GM21737 (cell line): ENCODE measurements at regions not wholly inside any gene's neighbourhood (a gene's known extent, or its start where the extent isn't known, plus 50 kb on each side); places are given as distances from the start of the nearest gene placed in this dataset.

ENCODE experiments used
- ATAC-seq: cut with Tn5 transposase; IDR thresholded peaks from one replicate; pipeline ENCODE4 v1.9.1; 2021; ENCODE audit warnings: mild to moderate bottlenecking, moderate library complexity; ENCODE audit not compliant: unreplicated experiment

GRCh38 chr13:73369095-73369494 is 310.3 kb downstream of the KLF5 start:
- no peak for ATAC-seq

DNA sequence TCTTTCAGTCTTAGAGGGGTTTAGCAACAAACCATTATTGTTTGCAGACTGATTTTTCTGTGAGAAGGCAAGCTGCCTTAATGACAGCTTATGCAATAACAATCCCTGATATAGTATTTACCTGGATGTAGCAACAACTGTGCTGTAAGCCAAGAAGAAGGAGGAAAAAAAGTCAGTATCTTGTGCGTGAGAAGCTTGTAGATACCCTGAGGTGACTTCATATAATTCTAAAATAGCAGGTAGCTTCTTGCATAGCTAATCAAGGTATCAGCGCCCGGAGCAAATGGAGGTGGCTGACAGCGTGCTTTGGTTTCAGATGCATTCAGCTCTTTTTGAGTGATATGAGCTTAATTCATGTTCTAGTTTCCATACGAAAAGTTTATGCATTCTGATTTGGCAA is 309.8 kb downstream of the KLF5 start:
- ATAC-seq = no peak

DNA sequence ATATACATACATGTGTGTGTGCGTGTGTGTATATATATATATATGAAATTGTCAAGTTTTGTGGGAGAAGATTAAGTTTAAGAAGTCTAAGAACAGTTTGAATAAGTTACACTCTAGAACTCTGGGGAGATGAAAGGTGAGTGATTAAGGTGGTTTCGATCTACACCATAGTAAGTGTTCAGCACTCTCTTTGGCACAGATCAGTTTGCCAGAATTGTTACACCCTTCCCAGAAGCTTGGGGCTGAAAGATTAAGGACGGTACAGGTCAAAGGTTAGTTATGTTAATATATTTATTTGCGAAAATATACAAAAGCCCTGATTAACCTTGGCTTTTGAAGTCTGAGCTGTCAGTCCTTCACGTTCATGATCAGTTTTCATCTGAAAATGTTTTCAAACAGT is 309.1 kb downstream of the KLF5 start:
- ATAC-seq = no peak

DNA sequence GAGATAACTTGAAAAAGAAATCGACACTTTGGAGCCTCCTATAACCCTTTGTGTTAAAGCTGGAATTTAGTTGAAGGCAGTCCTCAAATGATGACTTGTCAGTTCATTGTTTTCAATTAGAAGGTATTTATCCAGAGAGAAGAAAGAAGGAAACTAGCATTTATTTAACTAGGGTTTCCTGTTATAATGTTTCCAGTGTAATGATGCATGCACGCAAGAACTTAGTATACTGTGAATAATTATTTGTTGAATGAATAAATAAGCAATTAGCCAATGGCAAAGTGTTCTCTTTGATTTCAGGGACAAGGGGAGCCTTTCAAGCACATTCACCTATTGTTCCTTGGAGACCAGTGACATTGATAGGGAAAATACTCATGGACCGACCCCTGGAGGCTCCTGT is 307.4 kb downstream of the KLF5 start:
- no peak for ATAC-seq

DNA sequence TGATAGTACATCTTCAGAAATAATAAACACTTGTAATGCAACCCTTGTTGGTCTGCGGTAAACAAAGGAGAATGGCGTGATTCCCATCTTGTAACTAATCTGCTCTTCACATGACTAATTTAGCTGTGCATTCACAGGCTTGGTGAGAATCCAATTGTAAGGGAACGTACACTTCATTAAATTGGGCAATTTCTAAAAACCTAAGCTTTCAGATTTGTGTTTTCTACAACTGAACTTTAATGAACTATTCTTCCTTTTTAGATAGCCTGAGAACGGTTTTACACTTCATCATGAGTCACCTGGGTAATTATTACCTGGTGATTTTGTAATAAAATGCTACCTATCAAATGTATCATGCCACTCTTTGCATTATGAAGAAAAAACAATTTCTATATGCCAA is 306.9 kb downstream of the KLF5 start:
- ATAC-seq = no peak

GRCh38 chr13:73365252-73365651 is 306.4 kb downstream of the KLF5 start:
- no peak for ATAC-seq

GRCh38 chr13:73364736-73365135 is 305.9 kb downstream of the KLF5 start:
- no peak for ATAC-seq

DNA sequence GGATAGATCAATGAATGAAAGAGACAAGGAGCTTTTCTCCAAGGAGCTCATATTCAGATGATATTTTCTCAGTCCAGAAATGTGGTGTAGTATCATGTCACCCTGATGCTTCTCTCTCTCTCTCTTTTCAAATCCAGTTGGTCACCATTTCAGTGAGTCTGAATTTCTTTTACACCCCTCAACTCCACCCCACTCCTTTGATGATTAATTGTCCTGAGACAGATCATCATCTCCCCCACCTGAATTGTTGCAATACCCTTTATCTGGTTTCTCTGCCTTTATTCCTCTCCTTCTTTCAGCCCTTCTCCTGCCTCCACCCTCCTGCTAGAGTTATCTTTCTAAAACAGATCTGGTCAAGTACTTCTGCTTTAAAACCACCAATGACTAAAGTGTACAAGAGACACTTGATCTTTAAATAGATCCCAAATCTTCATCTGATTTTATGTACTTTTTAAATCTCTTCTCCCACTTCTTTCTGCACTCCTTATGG is 299.8 kb downstream of the KLF5 start:
- no peak for ATAC-seq

- ATAC-seq = no peak
These were observed 296.3 kb downstream of the KLF5 start for GRCh38 chr13:73355134-73355533.

DNA sequence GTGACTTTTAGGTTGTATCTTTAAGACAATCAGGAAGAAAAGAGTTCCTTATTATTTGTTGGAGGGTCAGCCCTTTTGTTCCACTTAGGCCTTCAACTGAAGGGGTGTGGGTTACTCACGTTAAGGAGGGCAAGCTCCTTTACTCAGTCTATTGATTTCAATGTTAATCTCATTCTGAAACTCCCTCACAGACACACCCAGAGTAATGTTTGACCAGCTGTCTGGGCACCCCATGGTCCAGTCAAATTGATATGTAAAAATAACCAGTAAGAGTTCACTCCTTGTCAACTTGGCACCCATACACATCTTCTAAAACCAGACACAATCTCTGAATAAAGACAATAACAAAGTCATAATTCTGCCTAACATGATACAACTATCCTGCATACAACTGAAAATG is 292.9 kb downstream of the KLF5 start:
- no peak for ATAC-seq

DNA sequence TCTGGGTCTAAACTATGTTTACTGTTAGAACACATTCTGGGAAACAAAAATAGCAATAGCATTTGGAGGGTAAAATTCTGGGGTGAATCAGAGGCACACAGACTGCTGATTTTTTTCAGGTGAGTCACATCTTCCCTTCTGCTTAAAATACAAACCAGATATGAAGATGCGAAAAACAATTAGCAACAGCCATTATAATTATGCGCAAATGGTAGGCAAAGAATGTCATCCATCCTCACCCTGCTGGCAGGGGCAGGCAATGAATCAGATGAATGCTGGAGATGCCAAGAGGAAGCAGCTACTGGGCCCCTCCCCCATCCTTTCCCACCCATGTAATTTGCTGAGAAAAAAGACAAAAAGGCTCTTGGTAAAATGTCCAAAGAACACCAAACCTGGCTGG is 282.9 kb downstream of the KLF5 start:
- ATAC-seq = no peak

DNA sequence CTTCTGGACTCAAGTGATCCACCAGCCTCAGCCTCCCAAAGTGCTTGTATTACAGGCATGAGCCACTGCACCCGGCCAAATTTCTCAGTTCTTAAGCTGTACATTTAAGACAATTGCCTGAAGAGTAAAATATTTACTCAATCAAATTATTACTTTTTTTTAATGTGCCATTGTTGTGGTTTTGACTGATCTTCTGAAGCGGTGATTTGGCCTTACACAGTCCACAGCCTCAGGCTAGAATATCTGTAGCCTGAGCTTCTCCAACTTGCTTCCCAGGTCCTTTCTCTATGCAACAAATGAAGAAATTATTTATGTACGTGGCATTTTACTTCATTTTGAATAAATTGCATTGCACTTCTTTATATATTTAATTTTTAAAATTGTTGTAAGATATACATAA is 281.3 kb downstream of the KLF5 start:
- ATAC-seq = no peak

- ATAC-seq = no peak
These were observed 280.3 kb downstream of the KLF5 start for GRCh38 chr13:73339086-73339485.

DNA sequence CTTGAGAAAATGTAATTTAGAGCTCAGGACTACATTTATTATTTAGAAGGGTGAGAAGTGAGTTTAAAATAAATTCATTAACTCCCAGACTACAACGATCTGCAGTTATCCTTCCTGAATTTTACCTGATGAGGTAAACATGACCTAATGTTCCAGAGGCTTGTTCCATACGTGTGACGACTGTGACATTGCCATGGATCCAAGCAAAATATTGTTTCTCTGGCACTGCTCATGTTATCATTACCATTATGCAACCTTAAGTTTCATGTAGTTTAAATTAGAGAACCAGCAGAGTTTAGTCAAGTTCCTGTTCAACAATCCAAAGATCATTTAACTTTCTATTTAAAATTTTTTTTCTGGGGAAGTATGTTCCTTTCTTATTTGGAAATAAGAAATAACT is 279.6 kb downstream of the KLF5 start:
- no peak for ATAC-seq

GRCh38 chr13:73337532-73337931 is 278.7 kb downstream of the KLF5 start:
- no peak for ATAC-seq

DNA sequence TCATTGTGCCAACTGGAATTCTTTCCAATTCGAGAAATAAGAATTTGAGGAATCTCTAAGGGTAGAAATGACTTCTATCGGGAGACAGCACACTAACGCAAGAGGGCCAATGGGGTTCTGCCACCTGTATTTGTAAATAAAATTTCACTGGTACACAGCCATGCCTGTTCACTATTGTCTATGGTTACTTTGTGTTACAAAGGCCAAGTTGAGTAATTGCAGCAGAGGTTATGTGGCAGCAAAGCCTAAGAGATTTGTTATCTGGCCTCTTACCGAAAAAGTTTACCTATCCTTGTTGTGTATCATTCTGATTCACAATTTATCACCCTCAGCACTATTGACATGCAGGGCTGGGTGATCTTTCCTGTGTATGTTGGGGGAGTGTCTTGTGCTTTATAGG is 278.0 kb downstream of the KLF5 start:
- ATAC-seq = no peak

DNA sequence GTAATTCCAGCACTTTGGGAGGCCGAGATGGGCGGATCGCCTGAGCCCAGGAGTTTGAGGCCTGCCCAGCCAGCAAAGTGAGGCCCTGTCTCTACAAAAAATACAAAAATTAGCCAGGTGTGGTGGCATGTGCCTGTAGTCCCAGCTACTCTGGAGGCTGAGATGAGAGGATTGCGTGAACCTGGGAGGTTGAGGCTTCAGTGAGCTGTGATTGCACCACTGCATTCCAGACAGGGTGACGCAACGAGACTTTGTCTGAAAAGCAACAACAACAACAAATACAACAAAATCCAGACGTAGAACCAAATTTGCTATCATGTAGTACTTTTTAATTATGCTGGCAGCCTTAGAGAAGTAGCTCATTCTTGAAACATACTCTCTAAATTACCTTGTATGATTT is 277.1 kb downstream of the KLF5 start:
- ATAC-seq = no peak

DNA sequence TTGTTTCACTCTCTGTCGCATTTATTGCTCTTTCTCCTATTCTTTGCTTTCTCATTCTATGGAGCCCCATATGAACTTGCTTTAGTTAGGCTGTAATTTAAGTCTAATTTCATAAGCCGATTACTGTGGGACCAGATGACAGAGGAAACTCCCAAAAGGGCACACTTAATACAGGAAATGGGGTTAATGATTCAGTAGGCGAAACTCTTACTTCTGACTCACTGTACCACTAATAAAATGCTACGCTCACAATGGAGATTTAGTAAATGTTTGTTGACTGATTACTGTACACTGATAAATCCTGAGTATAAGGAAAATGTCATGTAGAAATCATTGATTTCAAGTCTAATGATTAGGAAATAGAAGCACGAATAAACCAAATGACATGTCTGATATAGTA is 276.4 kb downstream of the KLF5 start:
- ATAC-seq = peak; percentile 99

GRCh38 chr13:73334445-73334844 is 275.6 kb downstream of the KLF5 start:
- ATAC-seq = no peak

DNA sequence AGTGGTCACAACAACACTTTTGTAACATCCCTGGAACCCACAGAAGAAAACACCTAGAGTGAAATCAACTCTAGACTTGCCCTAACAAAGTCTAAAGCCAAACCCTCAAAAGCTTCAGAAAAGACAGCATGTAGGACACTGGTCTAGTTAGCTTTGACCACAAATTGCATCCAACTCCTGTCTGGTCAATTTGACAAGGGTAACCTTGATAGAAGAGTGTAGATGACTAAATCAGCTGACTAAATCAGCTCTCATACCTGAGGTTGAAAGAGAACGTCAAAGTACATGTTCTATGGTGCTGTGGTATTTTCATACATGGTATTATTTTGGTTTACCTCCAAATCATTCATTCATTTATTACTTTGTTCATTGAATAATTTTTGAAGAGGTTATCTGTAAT is 272.8 kb downstream of the KLF5 start:
- ATAC-seq = no peak

GRCh38 chr13:73329355-73329754 is 270.6 kb downstream of the KLF5 start:
- no peak for ATAC-seq

DNA sequence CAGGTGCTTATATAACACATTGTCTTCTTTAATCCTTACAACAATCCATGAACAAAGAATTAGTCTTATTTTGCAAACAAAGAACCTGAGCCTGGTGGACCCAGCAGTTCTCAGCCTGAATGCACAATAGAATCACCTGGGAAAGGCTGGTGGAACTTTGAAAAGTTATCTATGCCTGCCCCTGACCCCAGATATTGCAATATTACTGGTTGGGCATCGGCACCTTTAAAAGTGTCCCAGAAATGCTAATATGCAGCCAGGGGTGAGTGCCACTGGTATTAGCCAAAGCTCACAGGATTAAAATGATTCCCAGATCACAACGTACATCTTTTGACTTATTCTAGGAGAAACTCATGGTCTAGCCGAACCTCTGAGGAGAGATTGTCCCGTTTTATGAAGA is 268.8 kb downstream of the KLF5 start:
- ATAC-seq = no peak

GRCh38 chr13:73325723-73326558 is 267.1 kb downstream of the KLF5 start:
- ATAC-seq = peak; percentile 77
